ENCODE measurements at regions not wholly inside any gene's neighbourhood (a gene's known extent, or its start where the extent isn't known, plus 50 kb on each side); places are given as distances from the start of the nearest gene placed in this dataset.

- TF ChIP-seq CTCF (IDR thresholded peaks at IDR 0.05) (no peak), EZH2 (IDR thresholded peaks at IDR 0.05; ENCODE audit: borderline replicate concordance, insufficient read depth, low read depth, low read length, poor library complexity, severe bottlenecking) (no peak)
Observed at GRCh38 chr20:4066551-4066950, 51.2 kb upstream of the RNF24 start.

Measured in B cell (primary cell).